Adrenal gland (tissue), 9 donors: ENCODE measurements at regions not wholly inside any gene's neighbourhood (a gene's known extent, or its start where the extent isn't known, plus 50 kb on each side); places are given as distances from the start of the nearest gene placed in this dataset.

ENCODE experiments used
- DNase-seq, 7 donors: peaks; one replicate each; pipeline ENCODE4 v3.0.0-alpha.2; 2019 to 2020
- H3K27ac ChIP-seq, 5 donors: fragments of 200-600 bp; sonication (generic) in 4 of 5; 1 replicate in 3 of 5; 2 replicates in 2 of 5; pipeline versions ENCODE4 v1.5.1 to v1.8.0; 2016 to 2020; ENCODE audit warnings: mild to moderate bottlenecking in 1 of 5
- H3K27me3 ChIP-seq: fragments of 200-600 bp; 2 replicates; pipeline ENCODE4 v1.8.0; 2021
- H3K36me3 ChIP-seq, 2 donors: fragments of 200-600 bp; replicated peaks in 1 of 2; 1 replicate in 1 of 2; 2 replicates in 1 of 2; pipeline versions ENCODE4 v1.5.1 to v1.8.0; 2018 to 2022
- H3K4me1 ChIP-seq, 2 donors: fragments of 200-600 bp; replicated peaks in 1 of 2; 1 replicate in 1 of 2; 2 replicates in 1 of 2; pipeline versions ENCODE4 v1.5.1 to v1.8.0; 2018 to 2021
- H3K4me3 ChIP-seq, 4 donors: fragments of 200-600 bp; sonication (generic) in 3 of 4; one replicate each; pipeline ENCODE4 v1.5.1; 2016 to 2018
- H3K9me3 ChIP-seq, 3 donors: fragments of 200-600 bp; sonication (generic) in 1 of 3; replicated peaks in 1 of 3; 1 replicate in 2 of 3; 2 replicates in 1 of 3; pipeline versions ENCODE4 v1.5.1 to v1.8.0; 2016 to 2021
- POLR2A ChIP-seq, 2 donors: fragments of 450-650 bp; IDR thresholded peaks; one replicate each; pipeline ENCODE4 v1.6.1; 2017; ENCODE audit warnings: antibody characterized with exemption in 2 of 2, mild to moderate bottlenecking in 2 of 2, moderate library complexity in 1 of 2
- WGBS, 4 donors: extraction: QIAGEN DNeasy Blood & Tissue Kit in 2 of 4; methylation state at CpG; one replicate each; pipeline versions ENCODE4 v1.1.5 to v1.1.7; 2013 to 2017; 5-methylcytosine and 5-hydroxymethylcytosine counted together
- intact Hi-C, 2 donors: fragments of 100-400 bp; cut with DNase I; formaldehyde crosslinking; loops; one replicate each; pipeline versions ENCODE4 v1.14.1 to v1.15.0; 2022 to 2023
- TF ChIP-seq, protein P1 (sequence below), 6 experiments: fragments of 450-650 bp in 4 of 6; fragments of 200-600 bp in 2 of 6; sonication (generic) in 1 of 6; IDR thresholded peaks; 1 replicate in 5 of 6; 2 replicates in 1 of 6; pipeline versions ENCODE4 v1.5.1 to v1.8.0; 2016 to 2021; ENCODE audit warnings: antibody characterized with exemption in 6 of 6, mild to moderate bottlenecking in 2 of 6, moderate library complexity in 1 of 6
- donor health status: healthy with polysubstance abuse.
- donor health status: Bipolar disorder and iron deficiency.
- donor health status: DM: yes; HTN: yes; CAD: no.
- donor health status: DM: no; HTN: no; CAD: no.
- donor health status: DM: no; HTN: no; CAD: no.

DNA sequence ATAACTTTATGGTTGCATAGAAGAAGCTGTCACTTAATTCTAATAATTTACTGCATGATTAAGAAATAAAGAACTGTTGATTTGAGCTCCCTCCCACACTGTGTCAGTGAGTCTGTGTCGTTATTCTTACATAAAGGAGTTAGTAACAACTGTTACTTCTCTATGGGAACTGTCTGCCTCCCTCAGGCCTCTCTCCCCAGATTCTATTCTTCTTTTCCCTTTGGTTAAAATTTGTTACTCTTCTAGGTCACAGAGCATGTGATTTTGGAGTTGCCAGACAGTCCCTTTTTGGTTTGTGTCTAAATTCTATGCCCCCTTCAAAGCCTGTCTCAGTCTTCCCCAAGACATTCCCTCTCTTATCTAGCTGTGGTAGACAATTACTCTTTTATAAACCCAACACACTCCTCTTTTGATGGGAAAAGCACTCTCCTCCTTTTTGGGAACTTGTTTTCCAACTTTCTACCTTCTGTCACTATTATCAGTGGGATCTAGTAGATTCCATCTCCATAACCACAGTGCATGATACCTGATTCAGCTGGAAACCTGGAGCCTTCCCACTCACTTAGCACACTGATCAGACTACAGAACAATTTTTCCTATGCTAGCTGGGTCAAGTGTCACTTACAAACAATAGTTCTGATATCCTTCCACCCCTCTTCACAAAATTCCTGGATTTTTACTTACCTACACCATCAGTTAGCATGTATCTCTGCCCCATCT is 422.1 kb upstream of the TGFBR2 start:
- intact Hi-C loops: no loop called here
- Histone ChIP-seq H3K9me3 (no peaks in the 10 kb centered on the region), H3K4me3 (no peak overlapping the region), H3K4me1 (no peaks in the 10 kb centered on the region), H3K27me3 (no peaks in the 10 kb centered on the region), H3K36me3 (no peaks in the 10 kb centered on the region), H3K27ac (no peak overlapping the region)
- DNase-seq: no peak
- WGBS, 4 donors: 64 to 88% (median 72%) methylated on average over 1 of the region's 1 CpG
- TF ChIP-seq, protein P1, sequence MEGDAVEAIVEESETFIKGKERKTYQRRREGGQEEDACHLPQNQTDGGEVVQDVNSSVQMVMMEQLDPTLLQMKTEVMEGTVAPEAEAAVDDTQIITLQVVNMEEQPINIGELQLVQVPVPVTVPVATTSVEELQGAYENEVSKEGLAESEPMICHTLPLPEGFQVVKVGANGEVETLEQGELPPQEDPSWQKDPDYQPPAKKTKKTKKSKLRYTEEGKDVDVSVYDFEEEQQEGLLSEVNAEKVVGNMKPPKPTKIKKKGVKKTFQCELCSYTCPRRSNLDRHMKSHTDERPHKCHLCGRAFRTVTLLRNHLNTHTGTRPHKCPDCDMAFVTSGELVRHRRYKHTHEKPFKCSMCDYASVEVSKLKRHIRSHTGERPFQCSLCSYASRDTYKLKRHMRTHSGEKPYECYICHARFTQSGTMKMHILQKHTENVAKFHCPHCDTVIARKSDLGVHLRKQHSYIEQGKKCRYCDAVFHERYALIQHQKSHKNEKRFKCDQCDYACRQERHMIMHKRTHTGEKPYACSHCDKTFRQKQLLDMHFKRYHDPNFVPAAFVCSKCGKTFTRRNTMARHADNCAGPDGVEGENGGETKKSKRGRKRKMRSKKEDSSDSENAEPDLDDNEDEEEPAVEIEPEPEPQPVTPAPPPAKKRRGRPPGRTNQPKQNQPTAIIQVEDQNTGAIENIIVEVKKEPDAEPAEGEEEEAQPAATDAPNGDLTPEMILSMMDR (IDR thresholded peaks at IDR 0.05): no peak
- TF ChIP-seq POLR2A (IDR thresholded peaks at IDR 0.05): no peak

DNA sequence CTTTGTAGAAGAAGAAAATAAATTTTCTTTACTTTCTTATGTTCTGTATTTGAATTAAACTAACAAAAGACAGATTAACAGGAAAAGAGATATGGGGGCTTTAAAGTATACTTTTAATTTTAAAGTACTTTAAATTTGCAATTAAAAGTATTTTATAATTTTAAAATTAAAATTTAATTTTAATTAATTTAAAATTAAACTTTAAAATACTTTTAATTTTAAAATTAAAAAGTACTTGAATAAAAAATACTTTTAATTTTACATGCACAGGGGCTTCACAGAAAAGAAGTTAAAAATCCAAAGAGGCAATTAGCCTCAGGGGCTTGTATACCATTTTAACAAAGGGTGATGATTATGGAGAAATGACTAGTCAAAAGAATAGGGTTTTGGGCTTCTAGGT is 420.5 kb upstream of the TGFBR2 start:
- Histone ChIP-seq H3K36me3 (no peaks in the 10 kb centered on the region), H3K9me3 (no peaks in the 10 kb centered on the region), H3K27ac (no peak overlapping the region), H3K27me3 (no peaks in the 10 kb centered on the region), H3K4me1 (no peaks in the 10 kb centered on the region), H3K4me3 (no peak overlapping the region)
- no peak for DNase-seq
- TF ChIP-seq POLR2A (IDR thresholded peaks at IDR 0.05): no peak
- TF ChIP-seq, protein P1 (IDR thresholded peaks at IDR 0.05): no peak
- intact Hi-C loops: no loop called here

DNA sequence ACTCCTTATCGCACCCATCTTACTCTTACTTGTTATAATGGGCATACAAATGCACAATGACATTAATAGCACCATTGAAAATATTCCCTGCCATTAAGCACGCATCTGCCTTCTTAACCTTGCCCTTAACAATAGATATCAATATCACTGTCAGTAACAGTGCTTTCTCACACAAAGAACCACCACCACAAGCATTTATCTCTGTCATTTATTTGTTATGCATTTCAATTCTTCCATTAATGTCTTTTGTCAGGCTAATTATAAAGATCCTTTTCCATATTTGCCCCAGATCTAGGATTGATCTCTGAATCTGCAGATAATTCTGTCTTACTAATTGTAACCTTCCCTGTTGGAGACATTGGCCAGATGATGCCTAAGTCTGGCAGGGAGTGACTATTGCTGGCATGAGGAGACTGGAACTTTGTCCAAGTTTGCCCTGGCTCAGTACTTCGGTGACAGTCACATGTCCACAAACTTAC is 419.6 kb upstream of the TGFBR2 start:
- Histone ChIP-seq H3K4me3 (no peak overlapping the region), H3K27me3 (no peaks in the 10 kb centered on the region), H3K9me3 (no peaks in the 10 kb centered on the region), H3K27ac (no peak overlapping the region), H3K4me1 (peaks cover 0 to 2% of the 10 kb centered on the region in 2 donors), H3K36me3 (no peaks in the 10 kb centered on the region)
- intact Hi-C loops: no loop called here
- TF ChIP-seq POLR2A (IDR thresholded peaks at IDR 0.05): no peak
- TF ChIP-seq, protein P1 (IDR thresholded peaks at IDR 0.05): no peak
- DNase-seq: no peak
- 66 to 81% (median 73%) methylated on average over 3 of the region's 3 CpGs for WGBS, 4 donors

DNA sequence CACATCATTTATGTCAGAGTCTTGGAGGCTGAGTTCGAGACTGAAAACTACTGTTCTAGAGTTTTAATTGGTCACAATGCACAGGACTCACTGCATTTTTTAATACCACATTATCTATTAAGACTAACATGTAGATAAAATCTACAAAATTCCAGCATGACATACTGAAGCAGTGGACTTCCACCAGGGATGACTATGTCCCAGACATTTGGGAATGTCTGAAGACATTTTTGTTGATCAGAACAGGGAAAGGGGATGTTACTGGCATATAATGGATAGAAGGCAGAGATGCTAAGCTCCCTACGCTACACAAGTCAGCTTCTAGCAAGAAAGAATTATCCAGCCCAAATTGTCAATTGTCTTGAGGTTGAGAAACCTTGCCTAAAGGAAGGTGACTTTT is 419.0 kb upstream of the TGFBR2 start:
- intact Hi-C loops: no loop called here
- Histone ChIP-seq H3K27me3 (no peaks in the 10 kb centered on the region), H3K9me3 (no peaks in the 10 kb centered on the region), H3K27ac (no peak overlapping the region), H3K36me3 (no peaks in the 10 kb centered on the region), H3K4me3 (no peak overlapping the region), H3K4me1 (peaks cover 0 to 7% of the 10 kb centered on the region in 2 donors)
- 81 to 96% (median 85%) methylated on average over 2 of the region's 2 CpGs for WGBS, 4 donors
- no peak for DNase-seq
- no peak for TF ChIP-seq POLR2A (IDR thresholded peaks at IDR 0.05)
- TF ChIP-seq, protein P1 (IDR thresholded peaks at IDR 0.05): no peak
